GM18909 (cell line): ENCODE measurements at regions not wholly inside any gene's neighbourhood (a gene's known extent, or its start where the extent isn't known, plus 50 kb on each side); places are given as distances from the start of the nearest gene placed in this dataset.
"Not testable (repeated sequence)": the region's sequence is repeated elsewhere in the genome, so short reads cannot be mapped to it uniquely, and the experiment has no call there.

ENCODE experiments used
- ATAC-seq: cut with Tn5 transposase; IDR thresholded peaks from one replicate; pipeline ENCODE4 v1.9.1; 2021; ENCODE audit warnings: mild to moderate bottlenecking; ENCODE audit not compliant: unreplicated experiment, poor library complexity

GRCh38 chr4:110830461-110830860, 207.6 kb upstream of the PITX2 start:
- no peak for ATAC-seq

GRCh38 chr4:110837896-110838450, 215.1 kb upstream of the PITX2 start:
- no peak for ATAC-seq

- no peak for ATAC-seq
Observed at GRCh38 chr4:110840221-110840654, 217.4 kb upstream of the PITX2 start.

- ATAC-seq = no peak
Observed at GRCh38 chr4:110848787-110849186, 225.9 kb upstream of the PITX2 start.

- no peak for ATAC-seq
Observed at GRCh38 chr4:110849461-110849860, 226.6 kb upstream of the PITX2 start.

- ATAC-seq = no peak
Observed at GRCh38 chr4:110850461-110851442, 227.9 kb upstream of the PITX2 start.

GRCh38 chr4:110851989-110852388, 229.1 kb upstream of the PITX2 start:
- ATAC-seq = no peak

GRCh38 chr4:110852793-110853192, 229.9 kb upstream of the PITX2 start:
- ATAC-seq = no peak

GRCh38 chr4:110853242-110853641, 230.4 kb upstream of the PITX2 start:
- no peak for ATAC-seq

- no peak for ATAC-seq
Observed at GRCh38 chr4:110854021-110854678, 231.3 kb upstream of the PITX2 start.

- ATAC-seq = no peak
Observed at GRCh38 chr4:110860125-110860524, 237.2 kb upstream of the PITX2 start.

GRCh38 chr4:110860901-110861300, 238.0 kb upstream of the PITX2 start:
- no peak for ATAC-seq

GRCh38 chr4:110865611-110866259, 242.9 kb upstream of the PITX2 start:
- no peak for ATAC-seq

GRCh38 chr4:110867251-110867960, 244.5 kb upstream of the PITX2 start:
- peak; percentile 76 for ATAC-seq

- ATAC-seq = no peak
Observed at GRCh38 chr4:110867981-110868720, 245.3 kb upstream of the PITX2 start.

- no peak for ATAC-seq
Observed at GRCh38 chr4:110869114-110869513, 246.2 kb upstream of the PITX2 start.

GRCh38 chr4:110869862-110870572, 247.1 kb upstream of the PITX2 start:
- ATAC-seq = peak; percentile 91

- not testable (repeated sequence) for ATAC-seq
Observed at GRCh38 chr4:110876214-110876613, 253.3 kb upstream of the PITX2 start.

GRCh38 chr4:110876866-110877265, 254.0 kb upstream of the PITX2 start:
- no peak for ATAC-seq
